ENCODE measurements at regions not wholly inside any gene's neighbourhood (a gene's known extent, or its start where the extent isn't known, plus 50 kb on each side); places are given as distances from the start of the nearest gene placed in this dataset.

DNA sequence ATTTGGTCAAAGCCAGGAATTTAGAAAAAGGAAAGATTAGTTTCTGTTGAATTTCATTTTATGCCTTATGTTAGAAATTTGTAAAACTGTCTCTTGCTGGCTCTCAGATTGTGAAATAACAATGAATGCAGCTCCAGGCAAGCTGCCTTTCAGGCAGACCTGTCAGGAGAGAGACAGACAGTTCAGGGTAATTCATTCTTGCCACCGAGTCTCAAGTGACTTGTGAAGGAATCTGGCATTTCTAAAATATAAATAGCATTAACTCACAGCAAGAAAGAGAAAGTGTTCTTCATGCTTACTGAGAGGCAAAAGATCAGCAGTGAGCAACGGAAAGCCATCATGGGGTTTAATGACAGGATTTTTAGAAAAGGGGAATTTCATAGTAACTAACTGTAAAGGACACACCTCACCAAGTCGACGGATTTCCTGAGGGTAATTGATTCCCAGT is 442.3 kb upstream of the AKR1E2 start:
- intact Hi-C loops (cut with DNase I), result no loop called here
- TF ChIP-seq, protein P1, sequence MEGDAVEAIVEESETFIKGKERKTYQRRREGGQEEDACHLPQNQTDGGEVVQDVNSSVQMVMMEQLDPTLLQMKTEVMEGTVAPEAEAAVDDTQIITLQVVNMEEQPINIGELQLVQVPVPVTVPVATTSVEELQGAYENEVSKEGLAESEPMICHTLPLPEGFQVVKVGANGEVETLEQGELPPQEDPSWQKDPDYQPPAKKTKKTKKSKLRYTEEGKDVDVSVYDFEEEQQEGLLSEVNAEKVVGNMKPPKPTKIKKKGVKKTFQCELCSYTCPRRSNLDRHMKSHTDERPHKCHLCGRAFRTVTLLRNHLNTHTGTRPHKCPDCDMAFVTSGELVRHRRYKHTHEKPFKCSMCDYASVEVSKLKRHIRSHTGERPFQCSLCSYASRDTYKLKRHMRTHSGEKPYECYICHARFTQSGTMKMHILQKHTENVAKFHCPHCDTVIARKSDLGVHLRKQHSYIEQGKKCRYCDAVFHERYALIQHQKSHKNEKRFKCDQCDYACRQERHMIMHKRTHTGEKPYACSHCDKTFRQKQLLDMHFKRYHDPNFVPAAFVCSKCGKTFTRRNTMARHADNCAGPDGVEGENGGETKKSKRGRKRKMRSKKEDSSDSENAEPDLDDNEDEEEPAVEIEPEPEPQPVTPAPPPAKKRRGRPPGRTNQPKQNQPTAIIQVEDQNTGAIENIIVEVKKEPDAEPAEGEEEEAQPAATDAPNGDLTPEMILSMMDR (IDR thresholded peaks at IDR 0.05), result no peak
- 38 to 45% methylated on average over 4 of the region's 4 CpGs for WGBS, 2 donors
- Histone ChIP-seq H3K27me3 (no peaks in the 10 kb centered on the region), H3K27ac (no peak overlapping the region), H3K4me1 (peaks cover 0 to 11% (median 0%) of the 10 kb centered on the region in 9 donors), H3K4me3 (no peak overlapping the region), H3K9me3 (no peaks in the 10 kb centered on the region), H3K36me3 (no peaks in the 10 kb centered on the region)
- DNase-seq, result no peak
- no peak for ATAC-seq

DNA sequence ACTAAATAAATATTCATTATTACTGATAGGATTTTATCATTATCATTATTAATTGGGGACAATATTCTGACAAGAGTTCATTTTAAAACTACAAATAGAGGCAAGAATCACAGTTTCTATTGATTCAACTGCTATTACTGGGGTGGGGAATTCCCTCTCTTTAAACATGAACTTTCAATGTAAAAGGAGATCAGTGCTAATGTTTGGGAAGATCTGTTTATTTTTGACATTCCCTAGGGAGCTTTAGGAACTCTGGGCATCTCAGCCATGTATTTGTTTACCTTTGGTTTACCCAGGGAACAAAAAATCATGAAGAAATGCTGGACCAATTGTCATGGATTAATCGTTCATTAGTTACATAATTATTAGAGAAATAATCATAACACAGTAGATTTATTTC is 443.2 kb upstream of the AKR1E2 start:
- Histone ChIP-seq H3K9me3 (no peaks in the 10 kb centered on the region), H3K27me3 (no peaks in the 10 kb centered on the region), H3K27ac (no peak overlapping the region), H3K36me3 (no peaks in the 10 kb centered on the region), H3K4me1 (peaks cover 0 to 11% (median 0%) of the 10 kb centered on the region in 9 donors), H3K4me3 (no peak overlapping the region)
- TF ChIP-seq, protein P1 (IDR thresholded peaks at IDR 0.05), result no peak
- no peak for ATAC-seq
- intact Hi-C loops (cut with DNase I), result no loop called here
- DNase-seq, result no peak
- WGBS, 2 donors, result 62 to 90% methylated on average over 1 of the region's 1 CpG

DNA sequence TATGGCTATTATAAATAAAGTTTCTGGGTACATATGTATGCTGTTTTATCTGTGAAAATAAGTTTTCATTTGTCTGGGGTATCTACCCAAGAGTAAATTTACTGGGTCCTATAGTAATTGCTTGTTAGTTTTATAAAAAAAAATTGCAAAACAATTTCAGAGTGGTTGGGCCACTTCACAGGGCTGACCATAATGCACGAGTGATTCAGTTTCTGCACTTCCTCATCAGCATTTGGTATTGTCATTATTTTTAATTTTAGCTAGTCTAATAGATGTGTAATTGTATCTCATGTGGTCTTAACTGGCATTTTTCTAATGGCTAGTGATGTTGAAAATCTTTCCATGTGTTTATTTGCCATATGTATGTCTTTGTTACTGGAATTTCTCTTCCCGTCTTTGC is 452.4 kb upstream of the AKR1E2 start:
- WGBS, 2 donors, result 62 to 74% methylated on average over 2 of the region's 2 CpGs
- Histone ChIP-seq H3K27me3 (no peaks in the 10 kb centered on the region), H3K4me1 (peaks cover 0 to 27% (median 11%) of the 10 kb centered on the region in 9 donors), H3K27ac (peak overlapping the region in 9 of 10 donors; percentile 22 to 72 (median 60)), H3K9me3 (no peaks in the 10 kb centered on the region), H3K36me3 (no peaks in the 10 kb centered on the region), H3K4me3 (no peak overlapping the region)
- intact Hi-C loops (cut with DNase I), result loop anchor here in 1 of 10 donors (10.0 kb wide), 2 partner anchors 129 to 391 kb away; no protein-coding TSS in a partner anchor
- TF ChIP-seq, protein P1 (IDR thresholded peaks at IDR 0.05), result no peak
- peak in 2 of 8 donors; percentile 28 to 56 for ATAC-seq
- DNase-seq, result no peak

DNA sequence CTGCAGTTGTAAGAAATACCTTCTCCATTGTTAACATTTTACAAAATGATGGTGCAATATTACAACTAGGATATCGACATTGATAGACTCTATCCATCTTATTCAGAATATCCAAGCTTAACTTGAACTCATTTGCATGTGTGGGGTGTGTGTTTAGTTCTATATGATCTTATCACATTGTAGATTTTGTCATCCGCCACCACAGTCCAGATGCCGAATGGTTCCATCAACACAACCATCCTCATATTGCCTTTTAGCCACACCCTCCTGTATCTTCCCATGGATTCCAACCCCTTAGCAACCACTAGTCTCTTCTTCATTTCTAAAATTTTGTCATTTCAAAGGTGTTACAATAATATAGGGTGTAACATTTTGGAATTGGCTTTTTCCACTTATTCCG is 452.9 kb upstream of the AKR1E2 start:
- 83 to 84% methylated on average over 4 of the region's 4 CpGs for WGBS, 2 donors
- intact Hi-C loops (cut with DNase I), result loop anchor here in 1 of 10 donors (10.0 kb wide), 2 partner anchors 128 to 392 kb away; no protein-coding TSS in a partner anchor
- Histone ChIP-seq H3K4me3 (no peak overlapping the region), H3K4me1 (peaks cover 0 to 27% (median 11%) of the 10 kb centered on the region in 9 donors), H3K9me3 (peaks cover 0 to 4% (median 0%) of the 10 kb centered on the region in 11 donors), H3K27me3 (no peaks in the 10 kb centered on the region), H3K36me3 (no peaks in the 10 kb centered on the region), H3K27ac (peak overlapping the region in 9 of 10 donors; percentile 22 to 72 (median 60))
- TF ChIP-seq, protein P1 (IDR thresholded peaks at IDR 0.05), result no peak
- ATAC-seq (peak in 1 of 8 donors; percentile 10), DNase-seq (no peak)
